ENCODE measurements at regions not wholly inside any gene's neighbourhood (a gene's known extent, or its start where the extent isn't known, plus 50 kb on each side); places are given as distances from the start of the nearest gene placed in this dataset.
"Not testable (repeated sequence)": the region's sequence is repeated elsewhere in the genome, so short reads cannot be mapped to it uniquely, and the experiment has no call there.

DNA sequence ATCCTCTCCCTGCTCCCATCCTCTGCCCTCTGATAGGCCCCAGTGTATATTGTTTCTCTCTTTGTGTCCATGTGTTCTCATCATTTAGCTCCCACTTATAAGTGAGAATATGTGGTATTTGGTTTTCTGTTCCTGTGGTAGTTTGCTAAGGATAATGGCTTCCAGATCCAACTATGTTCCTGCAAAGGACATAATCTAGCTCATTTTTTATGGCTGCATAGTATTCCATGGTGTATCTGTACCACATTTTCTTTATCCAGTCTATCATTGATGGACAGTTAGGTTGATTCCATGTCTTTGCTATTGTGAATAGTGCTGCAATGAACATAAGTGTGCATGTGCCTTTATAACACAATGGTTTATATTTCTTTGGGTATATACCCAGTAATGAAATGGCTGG lies 57.8 kb upstream of the SMIM30 start:
- in situ Hi-C loops (cut with HindIII; ENCODE audit: low pct_ligation_motif_present, low pct_unique_long_range_greater_than_20kb, low sequenced_read_pairs) = not testable (repeated sequence)

GRCh38 chr7:113175525-113176104 lies 57.3 kb upstream of the SMIM30 start:
- in situ Hi-C loops (cut with HindIII; ENCODE audit: low pct_ligation_motif_present, low pct_unique_long_range_greater_than_20kb, low sequenced_read_pairs) = no loop called here
- no peak for DNase-seq

More for the DNA sequence above, 57.8 kb upstream of the SMIM30 start:
- not testable (repeated sequence) for DNase-seq

DNA sequence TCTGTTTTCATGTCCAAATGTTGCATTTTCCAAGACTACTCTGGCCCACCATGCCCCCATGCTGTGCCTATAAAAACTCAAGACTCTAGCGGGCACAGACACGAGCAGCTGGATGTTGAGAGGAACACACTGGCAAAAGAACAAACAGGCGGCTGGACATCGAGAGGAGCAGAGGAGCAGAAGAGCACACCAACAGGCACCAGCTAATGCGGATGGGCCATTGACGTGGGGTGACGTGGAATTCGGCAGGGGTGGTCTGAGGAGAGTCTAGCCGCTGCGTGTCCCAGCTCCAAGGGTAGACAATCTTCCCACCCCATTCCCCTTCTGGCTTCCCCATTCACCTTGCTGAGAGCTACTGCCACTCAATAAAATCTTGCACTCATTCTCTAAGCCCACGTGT lies 54.4 kb upstream of the SMIM30 start:
- in situ Hi-C loops (cut with HindIII; ENCODE audit: low pct_ligation_motif_present, low pct_unique_long_range_greater_than_20kb, low sequenced_read_pairs) = no loop called here
- no peak for DNase-seq

DNA sequence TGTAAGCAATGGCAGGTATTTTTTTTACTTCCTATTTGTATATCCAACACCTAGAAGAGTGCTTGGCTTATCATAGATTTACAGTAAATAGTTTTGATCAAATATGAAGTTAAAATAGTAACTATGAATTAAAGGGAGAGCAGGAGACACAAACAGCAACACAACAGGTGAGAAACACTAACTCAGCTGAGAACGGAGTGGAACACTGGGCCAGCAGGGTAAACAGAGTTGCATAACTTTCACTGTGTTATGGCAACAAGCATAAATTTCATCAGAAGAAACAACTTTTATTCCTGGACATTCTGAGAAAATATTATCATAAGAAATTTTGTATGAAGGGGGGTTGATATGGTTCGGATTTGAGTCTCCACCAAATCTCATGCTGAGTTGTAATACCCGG lies 52.2 kb upstream of the SMIM30 start:
- in situ Hi-C loops (cut with HindIII; ENCODE audit: low pct_ligation_motif_present, low pct_unique_long_range_greater_than_20kb, low sequenced_read_pairs) = no loop called here
- no peak for DNase-seq
